Body of pancreas (tissue), 4 donors: ENCODE measurements at regions not wholly inside any gene's neighbourhood (a gene's known extent, or its start where the extent isn't known, plus 50 kb on each side); places are given as distances from the start of the nearest gene placed in this dataset.
"Not testable (repeated sequence)": the region's sequence is repeated elsewhere in the genome, so short reads cannot be mapped to it uniquely, and the experiment has no call there.

Source experiments
- CTCF ChIP-seq, 7 experiments: fragments of 450-650 bp in 4 of 7; fragments of 200-600 bp in 3 of 7; sonication (generic) in 3 of 7; IDR thresholded peaks; one replicate each; pipeline ENCODE4 v1.5.1; 2016 to 2019; ENCODE audit warnings: antibody characterized with exemption in 7 of 7
- POLR2A ChIP-seq, 3 donors: fragments of 450-650 bp; IDR thresholded peaks; one replicate each; pipeline ENCODE4 v1.6.1; 2016; ENCODE audit warnings: antibody characterized with exemption in 3 of 3, mild to moderate bottlenecking in 2 of 3

GRCh38 chr13:90278231-90278630 is 1069.3 kb upstream of the MIR17HG start:
- not testable (repeated sequence) for TF ChIP-seq POLR2A, CTCF (IDR thresholded peaks at IDR 0.05)
